HG03354 (cell line): ENCODE measurements at regions not wholly inside any gene's neighbourhood (a gene's known extent, or its start where the extent isn't known, plus 50 kb on each side); places are given as distances from the start of the nearest gene placed in this dataset.

ENCODE experiments used
- ATAC-seq: cut with Tn5 transposase; IDR thresholded peaks from one replicate; pipeline ENCODE4 v1.9.1; 2021; ENCODE audit warnings: mild to moderate bottlenecking; ENCODE audit not compliant: unreplicated experiment, poor library complexity, severe bottlenecking

DNA sequence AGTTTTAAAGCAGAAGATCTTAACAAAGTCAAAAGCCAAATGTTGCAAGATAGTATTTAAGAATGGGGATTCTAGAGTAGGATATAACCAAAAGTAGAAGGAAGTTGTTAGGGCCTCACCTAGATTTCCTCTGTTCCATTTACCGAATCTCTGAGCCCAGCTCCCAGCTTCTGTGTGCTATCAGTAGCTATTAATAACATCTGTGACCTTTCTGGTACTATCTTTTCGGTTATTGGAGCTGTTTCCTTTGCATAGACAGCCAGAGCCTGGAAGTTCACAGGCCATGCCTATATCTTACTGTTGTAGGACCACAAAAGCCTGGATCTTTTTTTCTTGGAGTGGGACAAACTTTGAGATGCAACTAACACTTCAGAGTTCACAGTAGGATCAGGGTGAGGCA lies 244.2 kb downstream of the PPP1R2C start:
- no peak for ATAC-seq

DNA sequence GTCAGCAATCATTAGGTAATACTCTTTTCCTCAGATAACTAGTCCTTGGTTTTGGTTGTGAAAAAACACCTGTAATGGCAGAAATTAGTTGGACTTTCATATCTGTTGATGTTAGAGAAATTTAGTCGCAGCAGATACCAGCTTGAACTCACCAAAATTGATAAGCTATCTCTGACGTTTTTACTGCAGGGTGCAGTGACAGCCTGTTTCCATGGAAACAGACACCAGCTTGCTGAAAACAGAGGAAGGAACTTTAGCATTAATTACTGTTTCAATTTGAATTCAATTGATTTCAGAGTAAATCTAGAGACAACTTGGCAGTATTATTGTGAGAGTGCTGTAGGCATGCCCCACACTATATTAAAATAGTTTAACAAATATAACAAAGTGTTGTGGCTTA lies 246.5 kb downstream of the PPP1R2C start:
- ATAC-seq = peak; percentile 45

DNA sequence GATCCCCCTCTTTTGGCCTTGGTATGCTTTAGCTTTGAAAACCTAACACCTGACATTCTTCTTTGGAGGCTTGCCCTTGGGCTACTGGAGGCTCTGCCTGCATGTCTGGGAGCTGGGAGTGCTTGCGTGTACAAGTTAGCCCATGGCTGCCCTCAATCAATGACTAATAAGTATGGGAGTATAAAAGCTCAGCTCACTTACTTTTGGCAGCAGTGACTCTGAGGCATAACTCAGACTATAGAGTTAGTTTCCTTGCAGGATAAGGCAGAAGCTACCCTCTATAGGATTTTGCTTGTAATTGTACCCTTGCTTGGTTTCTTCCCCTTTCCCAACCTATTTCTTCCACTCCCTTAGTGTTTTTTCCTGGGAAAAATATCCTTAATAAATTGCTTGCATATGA lies 247.9 kb downstream of the PPP1R2C start:
- ATAC-seq = no peak

DNA sequence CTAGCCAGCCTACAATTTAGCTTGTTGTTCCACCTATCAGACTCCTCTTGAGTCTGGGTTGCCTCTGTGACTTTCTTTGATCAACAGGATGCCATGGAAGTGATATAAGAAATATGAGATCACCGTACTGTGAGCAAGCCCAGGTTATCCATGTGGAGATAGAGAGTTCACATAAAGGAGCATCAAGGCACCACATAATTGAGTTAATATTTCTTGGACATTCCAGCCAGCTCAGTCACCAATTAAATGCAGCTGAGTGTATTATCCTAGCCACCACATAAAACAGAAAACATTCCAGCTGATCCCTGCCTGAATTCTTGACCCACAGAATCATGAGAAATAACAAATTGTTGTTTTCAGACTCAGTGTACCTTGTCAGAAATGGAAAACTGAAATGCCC lies 253.6 kb downstream of the PPP1R2C start:
- no peak for ATAC-seq

DNA sequence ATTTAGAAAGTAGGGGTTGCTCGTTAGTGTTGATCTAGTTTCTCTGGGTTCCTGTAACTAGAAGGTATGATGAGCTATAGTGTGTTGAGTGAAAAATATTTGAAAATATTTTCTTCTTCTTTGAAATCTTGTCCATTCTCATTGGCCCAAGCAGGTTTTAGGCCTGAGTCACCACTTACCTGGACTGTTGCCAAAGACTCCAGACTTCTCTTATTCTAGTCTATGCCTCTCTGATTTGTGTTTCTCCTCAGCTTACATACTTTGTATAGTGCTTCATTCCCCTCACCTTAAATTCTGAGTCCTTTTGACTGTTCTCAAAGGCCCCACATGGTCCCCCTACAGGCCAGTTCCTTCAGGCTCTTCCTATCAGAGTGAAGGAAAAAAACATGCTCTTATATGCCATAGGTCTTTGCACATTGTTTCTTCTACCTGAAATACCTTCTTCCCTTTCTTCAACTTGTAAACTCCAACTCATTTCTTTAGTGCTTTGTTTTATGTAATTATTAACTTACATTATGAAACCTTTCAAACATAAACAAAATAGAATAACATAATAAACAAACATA lies 258.2 kb downstream of the PPP1R2C start:
- ATAC-seq = no peak

DNA sequence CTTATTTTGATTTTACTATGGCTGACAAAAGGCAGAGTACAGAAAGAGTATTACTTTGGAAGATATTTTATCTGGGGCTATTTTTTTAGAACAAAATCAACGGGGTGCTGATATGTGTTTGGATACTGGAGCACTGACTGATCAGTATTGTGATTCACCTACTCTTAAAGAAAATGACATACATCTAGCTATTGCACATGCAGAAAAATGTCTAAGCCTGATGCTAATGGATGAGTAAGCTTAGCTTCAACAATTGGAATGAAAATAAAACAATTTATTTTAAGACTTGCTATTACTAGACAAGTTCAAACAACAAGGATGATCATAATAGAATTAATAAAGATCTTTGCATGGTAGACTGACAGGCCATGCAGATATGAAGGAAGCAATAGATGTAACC lies 262.0 kb downstream of the PPP1R2C start:
- ATAC-seq = no peak

DNA sequence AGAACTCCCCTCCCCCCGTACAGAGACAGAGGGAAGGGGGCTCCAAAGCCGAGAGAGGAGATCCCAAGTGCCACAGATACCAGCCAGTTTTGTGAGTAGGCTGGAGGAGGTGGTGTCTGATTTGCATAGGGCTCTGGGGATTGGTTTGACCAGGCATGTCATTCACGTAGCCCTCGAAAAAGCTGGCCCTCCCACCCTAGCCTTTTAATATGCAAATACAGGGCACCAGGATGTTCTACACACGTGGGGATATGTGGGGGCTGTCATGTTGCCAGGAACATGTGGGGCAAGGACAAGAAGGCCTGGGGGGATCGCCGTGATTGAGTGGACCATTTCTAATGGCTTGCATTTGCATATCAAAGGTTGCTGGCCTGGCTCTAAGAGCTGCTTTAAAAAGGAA lies 272.9 kb downstream of the PPP1R2C start:
- no peak for ATAC-seq

DNA sequence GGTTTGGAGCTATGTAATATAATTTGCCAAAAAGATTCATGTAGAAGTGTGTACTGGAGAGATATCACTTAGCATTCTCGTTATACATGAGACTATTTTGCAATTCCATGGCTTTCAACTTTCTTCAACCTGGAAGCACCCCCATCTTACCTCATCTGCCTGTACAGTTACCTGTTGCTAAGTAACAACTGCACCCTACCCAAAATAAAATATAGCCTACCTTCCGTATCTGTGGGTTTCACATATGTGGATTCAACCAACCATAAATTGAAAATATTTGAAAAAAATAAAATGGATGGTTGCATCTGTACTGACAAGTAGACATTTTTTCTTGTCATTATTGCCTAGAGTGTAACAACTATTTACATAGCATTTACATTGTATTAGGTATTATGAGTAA lies 278.3 kb downstream of the PPP1R2C start:
- no peak for ATAC-seq

DNA sequence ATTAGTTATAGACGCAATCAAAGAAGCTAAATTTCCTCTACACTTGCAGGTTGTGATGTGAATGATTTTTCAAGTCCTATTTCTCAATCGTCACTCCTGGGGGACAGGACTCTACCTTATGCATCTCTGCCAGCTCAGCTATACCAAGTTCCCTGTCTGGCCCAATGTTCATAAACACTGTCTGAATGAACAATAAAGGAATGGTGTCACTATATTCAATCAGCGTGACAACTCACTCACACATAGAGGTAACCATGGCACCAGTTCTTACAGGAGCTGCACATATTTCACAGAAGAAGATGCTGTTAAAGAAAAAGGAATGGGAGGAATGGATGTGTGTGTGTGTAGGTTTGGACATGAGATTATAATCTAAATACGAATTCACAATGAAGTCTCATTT lies 280.6 kb downstream of the PPP1R2C start:
- no peak for ATAC-seq

DNA sequence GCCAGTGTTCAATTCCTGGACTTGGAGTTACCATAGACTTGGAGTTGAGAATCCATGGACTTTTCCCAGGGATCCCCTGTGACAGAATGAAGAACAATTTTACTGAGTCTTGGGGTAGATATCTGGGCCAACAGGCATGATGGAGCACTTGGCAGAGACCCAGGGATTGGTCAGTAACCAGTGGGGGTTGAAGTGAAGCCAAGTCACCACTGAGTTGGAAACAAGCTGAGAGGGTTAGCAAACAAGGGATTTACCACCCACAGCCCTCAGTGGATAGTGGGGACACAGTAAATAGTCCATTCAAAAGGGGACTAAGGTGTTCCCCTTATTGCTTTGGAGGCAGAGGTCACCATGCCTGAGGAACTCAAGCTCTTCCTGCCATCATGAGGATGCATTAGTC lies 281.7 kb downstream of the PPP1R2C start:
- no peak for ATAC-seq

DNA sequence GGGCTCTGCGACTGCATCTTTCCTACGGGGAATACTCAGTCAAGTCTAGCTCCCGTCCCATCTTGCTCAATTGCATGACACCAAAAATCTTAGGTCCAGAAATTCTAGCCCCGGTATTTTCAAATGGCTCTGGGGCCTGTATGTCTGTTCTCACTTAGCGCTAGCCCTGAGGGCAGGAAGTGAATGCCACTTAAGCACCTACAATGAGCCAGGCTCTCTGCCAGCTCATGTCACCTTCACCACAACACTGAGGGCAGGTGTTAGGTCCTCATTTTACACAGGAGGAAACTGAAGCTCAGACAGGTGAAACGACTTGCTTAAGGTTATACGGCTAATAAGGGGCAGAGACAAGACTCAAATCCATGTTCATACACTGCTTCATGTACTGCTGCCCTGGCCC lies 282.8 kb downstream of the PPP1R2C start:
- no peak for ATAC-seq

DNA sequence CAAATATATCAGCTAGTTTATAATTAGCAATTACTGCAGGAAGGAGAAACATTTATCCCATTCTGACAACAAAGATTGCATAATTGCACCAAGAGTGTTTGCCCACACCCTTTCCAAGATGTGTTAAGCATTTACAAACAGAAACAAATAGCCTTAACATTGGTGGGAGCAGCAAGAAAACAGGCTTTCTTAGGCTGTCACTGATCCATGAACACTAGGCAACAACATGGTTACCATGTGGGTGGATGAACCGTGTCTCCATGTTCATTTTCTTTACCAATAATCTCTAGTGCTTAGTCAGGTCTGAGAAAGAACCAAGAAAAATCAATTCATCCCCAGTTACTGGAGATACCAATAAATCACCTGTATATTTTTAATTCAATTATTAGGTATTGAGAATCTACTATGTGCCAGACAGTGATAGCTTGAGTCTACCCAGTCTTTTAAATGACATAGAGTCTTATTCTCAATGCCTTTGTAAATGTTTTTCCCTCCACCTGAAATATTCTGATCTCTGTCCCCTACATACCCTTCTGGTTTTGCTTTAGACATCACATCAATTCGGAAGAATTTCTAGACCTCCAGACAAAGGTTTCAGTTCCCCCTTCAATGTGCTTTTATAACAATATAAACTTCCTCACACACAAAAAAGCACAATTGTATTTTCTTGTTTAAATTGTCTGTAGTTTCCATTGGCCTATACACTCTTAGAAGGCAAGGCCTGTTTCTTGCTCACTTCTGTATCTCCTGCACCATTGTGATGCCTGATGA lies 286.6 kb downstream of the PPP1R2C start:
- no peak for ATAC-seq

DNA sequence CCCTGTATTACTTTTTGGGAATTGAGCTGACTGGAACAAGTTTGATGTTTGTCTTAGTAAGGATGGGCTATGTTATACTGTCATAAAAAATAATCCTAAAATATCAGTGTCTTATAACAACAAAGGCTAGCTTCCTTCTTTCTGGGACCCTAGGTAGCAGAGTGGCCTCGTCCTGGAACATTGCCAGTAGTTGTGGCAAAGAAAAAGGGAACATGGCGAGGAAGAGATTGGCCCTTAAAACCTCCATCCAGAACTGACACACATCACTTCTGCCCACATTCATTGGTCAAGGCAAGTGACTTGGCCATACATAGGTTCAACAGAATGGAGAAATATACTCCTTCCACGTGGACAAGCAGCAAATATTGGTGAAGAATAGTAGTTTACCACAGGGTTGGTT lies 287.9 kb downstream of the PPP1R2C start:
- no peak for ATAC-seq

DNA sequence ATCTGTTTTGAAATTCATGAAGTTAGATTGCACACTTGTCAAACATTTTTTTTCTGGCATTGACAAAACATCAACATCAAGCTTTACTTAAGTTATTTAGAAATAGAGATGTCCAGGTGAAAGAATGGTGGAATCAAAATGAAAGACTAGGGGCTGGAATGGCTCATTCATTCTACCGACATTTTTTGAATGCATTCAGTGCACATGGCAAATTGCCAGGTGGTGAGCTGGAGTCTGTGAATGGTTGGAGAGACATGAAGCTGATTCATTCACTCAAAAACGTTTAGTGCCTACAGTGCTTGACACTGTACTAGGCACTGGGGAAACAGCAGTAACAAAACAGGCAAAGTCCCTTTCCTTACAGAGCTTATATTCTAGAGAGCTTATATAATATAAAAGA lies 292.4 kb downstream of the PPP1R2C start:
- ATAC-seq = no peak

DNA sequence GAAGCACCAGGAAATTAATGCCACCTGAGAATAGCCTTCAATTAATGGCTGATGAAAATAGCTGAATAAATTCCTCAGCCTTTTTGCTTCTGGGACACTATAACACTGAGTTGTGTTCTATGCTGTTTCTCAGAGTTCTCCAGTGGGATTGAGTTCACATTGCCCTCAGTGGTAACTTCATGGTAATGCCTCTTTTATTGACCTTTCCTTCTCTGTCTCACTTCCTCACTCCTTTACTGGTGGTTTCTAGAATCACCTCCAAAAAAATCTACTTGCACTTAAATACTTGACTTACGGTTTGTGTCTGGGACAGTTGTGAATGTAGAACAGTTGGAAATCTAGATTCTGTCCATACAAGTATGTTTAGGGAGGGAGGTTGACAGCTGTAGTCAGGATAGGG lies 293.7 kb downstream of the PPP1R2C start:
- no peak for ATAC-seq

DNA sequence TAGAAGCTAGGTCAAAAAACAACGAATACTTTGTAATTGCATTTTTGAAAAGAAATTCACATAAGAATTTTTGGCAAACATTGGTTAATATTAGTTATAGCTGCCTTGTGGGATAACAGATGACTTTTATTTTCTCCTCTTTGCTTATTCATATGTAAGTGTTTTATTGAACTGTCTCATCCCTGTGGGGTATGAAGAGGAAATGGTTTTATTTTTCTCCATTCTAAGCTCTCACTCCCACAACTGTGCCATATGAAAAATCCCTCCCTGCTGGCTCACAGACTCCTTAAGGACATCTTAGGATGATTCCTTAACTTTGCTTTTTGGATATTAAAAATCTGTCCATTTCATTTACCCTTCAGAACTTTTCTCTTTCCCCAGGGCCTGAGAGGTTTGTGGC lies 300.6 kb downstream of the PPP1R2C start:
- ATAC-seq = no peak

DNA sequence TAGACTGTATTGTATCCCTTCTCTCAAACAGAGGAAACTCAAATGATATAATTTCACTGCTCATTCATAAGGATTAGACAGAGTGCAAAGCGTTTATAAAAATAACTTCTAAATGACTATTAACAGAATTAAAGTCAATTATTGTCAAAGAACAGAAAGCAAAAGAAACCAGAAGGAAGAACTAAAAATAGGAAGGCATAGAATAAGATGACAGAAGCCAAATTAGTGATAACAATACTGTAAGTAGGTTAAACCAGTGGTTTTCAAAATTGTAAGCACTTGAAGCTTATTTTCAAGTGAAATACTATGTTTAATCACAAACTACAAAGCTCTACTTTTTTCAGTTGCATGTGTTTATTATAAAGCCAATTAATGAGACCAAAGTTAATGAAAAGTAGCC lies 305.2 kb downstream of the PPP1R2C start:
- ATAC-seq = no peak

DNA sequence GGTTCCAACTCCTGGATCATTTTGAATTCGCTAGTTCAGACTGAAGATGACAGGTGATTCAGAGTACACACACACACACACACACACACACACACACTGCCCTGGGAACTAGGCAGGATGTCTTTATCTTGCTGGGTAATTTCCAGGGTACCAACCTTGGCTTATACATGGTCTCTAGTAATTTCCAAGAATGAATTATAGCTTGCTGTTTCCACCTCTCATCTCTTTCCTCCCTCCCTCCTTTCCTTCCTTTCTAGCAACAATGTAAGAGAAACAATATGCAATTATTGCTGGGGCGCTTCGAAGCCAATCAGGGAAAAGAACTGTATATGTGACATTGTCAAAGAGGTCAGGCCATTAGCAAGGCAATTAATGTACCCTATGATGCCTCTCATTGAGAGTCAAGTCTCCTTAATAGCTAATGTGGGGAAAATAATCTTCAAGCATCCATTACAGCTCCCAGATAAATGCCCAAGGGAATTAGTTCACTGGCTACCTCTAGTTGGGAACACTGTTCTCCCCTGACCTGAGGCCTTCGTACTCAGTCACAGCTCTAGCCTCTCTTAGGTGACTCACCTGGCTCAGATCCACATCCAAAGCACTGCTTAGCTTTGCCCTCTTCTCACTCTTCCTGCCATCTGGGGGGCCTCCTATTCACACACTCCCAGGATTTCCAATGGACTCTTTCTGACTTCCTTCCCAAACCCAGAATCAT lies 311.5 kb downstream of the PPP1R2C start:
- ATAC-seq = no peak

DNA sequence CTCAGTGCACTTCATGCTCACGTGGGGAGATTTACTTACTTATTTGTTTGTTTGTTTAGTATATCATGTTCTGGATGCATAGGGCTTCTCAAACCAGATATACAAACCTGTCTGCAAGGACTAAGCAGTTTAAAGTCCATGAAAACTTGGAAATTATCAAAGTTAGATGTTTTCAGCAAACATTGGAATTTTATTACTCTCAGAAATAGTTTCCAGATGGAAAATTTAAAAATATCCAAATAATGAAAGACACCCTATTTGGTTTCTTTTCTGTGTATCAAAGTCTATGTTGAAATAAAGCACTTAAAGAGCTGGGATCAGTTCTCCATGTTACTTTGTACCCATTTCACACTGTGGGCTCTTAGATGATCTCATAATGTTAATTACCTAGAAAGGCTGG lies 312.1 kb downstream of the PPP1R2C start:
- ATAC-seq = no peak

DNA sequence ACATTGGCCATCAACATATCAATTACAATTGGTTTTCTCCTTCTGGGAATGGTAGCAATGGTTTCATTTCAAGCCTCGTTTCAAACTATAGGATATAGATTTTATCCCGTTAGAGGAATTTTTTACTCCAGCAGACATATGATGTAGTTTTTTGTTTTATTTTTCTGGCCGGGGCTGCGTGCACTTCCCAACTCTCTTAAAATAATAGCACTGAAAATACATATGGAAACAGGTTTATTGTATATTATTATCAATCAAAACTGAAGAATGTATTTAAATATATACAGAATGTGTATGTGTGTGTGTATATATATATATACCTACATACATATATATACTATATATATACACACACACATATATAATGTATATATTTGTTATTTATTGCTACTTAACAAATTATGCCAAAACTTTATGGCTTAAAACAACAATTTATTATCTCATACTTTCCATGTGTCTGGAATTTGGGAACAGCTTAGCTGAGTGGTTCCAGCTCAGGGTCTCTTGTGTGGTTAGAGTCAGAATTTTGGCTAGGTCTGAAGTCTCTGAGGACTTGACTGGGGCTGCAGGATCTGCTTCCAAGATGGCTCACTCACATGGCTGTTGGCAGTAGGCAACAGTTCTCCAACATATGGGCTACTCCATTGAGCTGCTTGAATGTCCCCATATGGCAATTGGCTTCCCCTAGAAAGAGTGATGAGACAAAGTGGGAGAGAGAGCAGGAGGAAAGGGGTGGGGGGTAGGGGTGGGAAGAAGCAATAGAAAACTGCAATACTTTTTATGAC lies 314.1 kb downstream of the PPP1R2C start:
- ATAC-seq = no peak
